ENCODE measurements at regions not wholly inside any gene's neighbourhood (a gene's known extent, or its start where the extent isn't known, plus 50 kb on each side); places are given as distances from the start of the nearest gene placed in this dataset.

- no peaks in the 10 kb centered on the region for H3K36me3 Mint-ChIP-seq
- no peak for TF ChIP-seq CTCF (IDR thresholded peaks at IDR 0.05; ENCODE audit: unreplicated experiment)
These were observed 293.0 kb upstream of the TLE3 start for GRCh38 chr15:70390723-70391122.

GRCh38 chr15:70387993-70388392 is 290.3 kb upstream of the TLE3 start:
- Mint-ChIP-seq H3K4me1 (peaks cover 46% of the 10 kb centered on the region), H3K27ac (peak overlapping the region; percentile 53), H3K27me3 (ENCODE audit: low read depth) (no peaks in the 10 kb centered on the region), H3K36me3 (no peaks in the 10 kb centered on the region), H3K9me3 (peaks cover 8% of the 10 kb centered on the region), H3K4me3 (no peak overlapping the region)
- no peak for TF ChIP-seq CTCF (IDR thresholded peaks at IDR 0.05; ENCODE audit: unreplicated experiment)
- no peak for DNase-seq (ENCODE audit: low spot score in 2 of 2, unreplicated experiment in 2 of 2)

More at GRCh38 chr15:70390723-70391122, 293.0 kb upstream of the TLE3 start:
- H3K9me3 Mint-ChIP-seq, result peaks cover 8% of the 10 kb centered on the region
- H3K4me3 Mint-ChIP-seq, result no peak overlapping the region
- no peak overlapping the region for H3K27ac Mint-ChIP-seq
- peaks cover 5% of the 10 kb centered on the region for H3K27me3 Mint-ChIP-seq (ENCODE audit: low read depth)
- H3K4me1 Mint-ChIP-seq, result peaks cover 31% of the 10 kb centered on the region
- DNase-seq (ENCODE audit: low spot score in 2 of 2, unreplicated experiment in 2 of 2), result no peak

- no peak overlapping the region for H3K4me3 Mint-ChIP-seq
- H3K27me3 Mint-ChIP-seq (ENCODE audit: low read depth), result no peaks in the 10 kb centered on the region
- H3K36me3 Mint-ChIP-seq, result no peaks in the 10 kb centered on the region
- H3K4me1 Mint-ChIP-seq, result peaks cover 46% of the 10 kb centered on the region
- peak overlapping the region; percentile 50 for H3K27ac Mint-ChIP-seq
- no peak for TF ChIP-seq CTCF (IDR thresholded peaks at IDR 0.05; ENCODE audit: unreplicated experiment)
- peak in 1 of 2 experiments; percentile 36 for DNase-seq (ENCODE audit: low spot score in 2 of 2, unreplicated experiment in 2 of 2)
- H3K9me3 Mint-ChIP-seq, result peaks cover 8% of the 10 kb centered on the region
These were observed 289.4 kb upstream of the TLE3 start for GRCh38 chr15:70387081-70387480.

- no peak overlapping the region for H3K27ac Mint-ChIP-seq
- no peak for TF ChIP-seq CTCF (IDR thresholded peaks at IDR 0.05; ENCODE audit: unreplicated experiment)
- peak in 1 of 2 experiments; percentile 21 for DNase-seq (ENCODE audit: low spot score in 2 of 2, unreplicated experiment in 2 of 2)
- no peaks in the 10 kb centered on the region for H3K36me3 Mint-ChIP-seq
- no peak overlapping the region for H3K4me3 Mint-ChIP-seq
- H3K4me1 Mint-ChIP-seq, result peaks cover 46% of the 10 kb centered on the region
- H3K9me3 Mint-ChIP-seq, result peaks cover under 1% of the 10 kb centered on the region
- no peaks in the 10 kb centered on the region for H3K27me3 Mint-ChIP-seq (ENCODE audit: low read depth)
These were observed 288.0 kb upstream of the TLE3 start for GRCh38 chr15:70385711-70386110.

- Mint-ChIP-seq H3K9me3 (no peaks in the 10 kb centered on the region), H3K4me3 (no peak overlapping the region), H3K27ac (no peak overlapping the region), H3K27me3 (ENCODE audit: low read depth) (no peaks in the 10 kb centered on the region), H3K36me3 (no peaks in the 10 kb centered on the region), H3K4me1 (peaks cover 48% of the 10 kb centered on the region)
- no peak for DNase-seq (ENCODE audit: low spot score in 2 of 2, unreplicated experiment in 2 of 2)
- TF ChIP-seq CTCF (IDR thresholded peaks at IDR 0.05; ENCODE audit: unreplicated experiment), result no peak
These were observed 287.3 kb upstream of the TLE3 start for GRCh38 chr15:70385052-70385451.

GRCh38 chr15:70383856-70384255 is 286.1 kb upstream of the TLE3 start:
- Mint-ChIP-seq H3K9me3 (no peaks in the 10 kb centered on the region), H3K36me3 (no peaks in the 10 kb centered on the region), H3K27me3 (ENCODE audit: low read depth) (no peaks in the 10 kb centered on the region), H3K27ac (no peak overlapping the region), H3K4me3 (no peak overlapping the region), H3K4me1 (peaks cover 50% of the 10 kb centered on the region)
- no peak for TF ChIP-seq CTCF (IDR thresholded peaks at IDR 0.05; ENCODE audit: unreplicated experiment)
- DNase-seq (ENCODE audit: low spot score in 2 of 2, unreplicated experiment in 2 of 2), result peak in 1 of 2 experiments; percentile 14
